HG03066 (cell line): ENCODE measurements at regions not wholly inside any gene's neighbourhood (a gene's known extent, or its start where the extent isn't known, plus 50 kb on each side); places are given as distances from the start of the nearest gene placed in this dataset.
A peak's percentile ranks its signal among the peaks of the same experiment; 100 is the strongest.

Experiments
- ATAC-seq: cut with Tn5 transposase; IDR thresholded peaks from one replicate; pipeline ENCODE4 v1.9.1; 2021; ENCODE audit warnings: low read depth; ENCODE audit not compliant: unreplicated experiment

- ATAC-seq, result no peak
These were observed 331.7 kb downstream of the FRK start for GRCh38 chr6:115729036-115729435.

- ATAC-seq, result no peak
These were observed 332.5 kb downstream of the FRK start for GRCh38 chr6:115728171-115728570.

GRCh38 chr6:115721564-115721963, 339.1 kb downstream of the FRK start:
- no peak for ATAC-seq

- no peak for ATAC-seq
These were observed 339.8 kb downstream of the FRK start for GRCh38 chr6:115720900-115721299.

- peak; percentile 43 for ATAC-seq
These were observed 343.2 kb downstream of the FRK start for GRCh38 chr6:115717472-115717871.

- peak; percentile 91 for ATAC-seq
These were observed 343.6 kb downstream of the FRK start for GRCh38 chr6:115717062-115717461.

- ATAC-seq, result no peak
These were observed 348.3 kb downstream of the FRK start for GRCh38 chr6:115712291-115712961.

- no peak for ATAC-seq
These were observed 351.8 kb downstream of the FRK start for GRCh38 chr6:115708850-115709249.

GRCh38 chr6:115706981-115707380, 353.7 kb downstream of the FRK start:
- no peak for ATAC-seq

- no peak for ATAC-seq
These were observed 354.4 kb downstream of the FRK start for GRCh38 chr6:115706324-115706723.

GRCh38 chr6:115704028-115704427, 356.7 kb downstream of the FRK start:
- ATAC-seq, result no peak

GRCh38 chr6:115691433-115691832, 369.3 kb downstream of the FRK start:
- no peak for ATAC-seq

- ATAC-seq, result no peak
These were observed 369.8 kb downstream of the FRK start for GRCh38 chr6:115690854-115691253.

GRCh38 chr6:115681978-115682775, 378.5 kb downstream of the FRK start:
- no peak for ATAC-seq

GRCh38 chr6:115680621-115681020, 380.1 kb downstream of the FRK start:
- no peak for ATAC-seq

GRCh38 chr6:115677198-115677597, 383.5 kb downstream of the FRK start:
- ATAC-seq, result no peak

GRCh38 chr6:115675443-115675842, 385.2 kb downstream of the FRK start:
- ATAC-seq, result no peak

- no peak for ATAC-seq
These were observed 391.9 kb downstream of the FRK start for GRCh38 chr6:115668781-115669180.

- no peak for ATAC-seq
These were observed 392.5 kb downstream of the FRK start for GRCh38 chr6:115668211-115668610.

GRCh38 chr6:115667478-115668026, 393.1 kb downstream of the FRK start:
- no peak for ATAC-seq

- no peak for ATAC-seq
These were observed 393.7 kb downstream of the FRK start for GRCh38 chr6:115666997-115667396.

- no peak for ATAC-seq
These were observed 395.4 kb downstream of the FRK start for GRCh38 chr6:115665310-115665709.
